GM18505 (cell line): ENCODE measurements at regions not wholly inside any gene's neighbourhood (a gene's known extent, or its start where the extent isn't known, plus 50 kb on each side); places are given as distances from the start of the nearest gene placed in this dataset.
"Not testable (repeated sequence)": the region's sequence is repeated elsewhere in the genome, so short reads cannot be mapped to it uniquely, and the experiment has no call there.

Experiments used
- ATAC-seq: cut with Tn5 transposase; IDR thresholded peaks from one replicate; pipeline ENCODE4 v1.9.1; 2021; ENCODE audit not compliant: unreplicated experiment
- POLR2A ChIP-seq: IDR thresholded peaks from 4 replicates; pipeline ENCODE4 v1.6.1; 2011; ENCODE audit warnings: borderline replicate concordance; ENCODE audit not compliant: insufficient read depth, insufficient read length; ENCODE audit errors: extremely low read depth

DNA sequence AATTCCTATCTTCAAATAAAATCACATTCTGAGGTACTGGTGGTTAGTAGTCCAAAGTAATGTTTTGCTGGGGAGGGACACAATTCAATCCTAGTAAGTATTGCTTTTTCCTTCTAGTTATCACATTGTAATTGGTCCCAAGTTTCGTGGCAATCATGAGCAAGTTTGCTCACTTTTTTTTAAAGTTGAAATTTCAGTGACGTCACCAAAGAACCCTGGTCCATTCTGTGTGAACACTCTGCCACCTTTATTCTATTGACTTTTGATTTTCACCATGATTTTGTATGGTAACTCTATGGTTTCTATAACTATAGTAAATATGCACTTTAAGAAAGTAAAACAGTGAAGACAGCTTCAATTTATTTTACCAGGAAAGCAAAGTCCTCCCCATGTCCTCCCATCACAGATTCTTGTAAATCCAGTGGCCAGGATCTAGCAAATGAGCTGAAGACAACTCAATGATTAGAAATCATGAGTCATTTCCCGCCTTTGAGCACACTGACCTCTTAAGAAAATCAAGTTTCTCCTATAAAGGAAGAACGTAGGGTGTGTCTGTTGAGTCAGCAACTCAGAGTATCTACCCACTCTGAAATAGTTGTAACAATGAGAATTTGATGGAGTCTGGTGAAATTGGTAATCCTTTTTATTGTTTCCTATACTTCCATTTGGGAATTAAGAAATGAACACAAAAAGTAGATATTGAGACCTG lies 1306.6 kb upstream of the PABPC4L start:
- TF ChIP-seq POLR2A: no peak
- ATAC-seq: no peak

DNA sequence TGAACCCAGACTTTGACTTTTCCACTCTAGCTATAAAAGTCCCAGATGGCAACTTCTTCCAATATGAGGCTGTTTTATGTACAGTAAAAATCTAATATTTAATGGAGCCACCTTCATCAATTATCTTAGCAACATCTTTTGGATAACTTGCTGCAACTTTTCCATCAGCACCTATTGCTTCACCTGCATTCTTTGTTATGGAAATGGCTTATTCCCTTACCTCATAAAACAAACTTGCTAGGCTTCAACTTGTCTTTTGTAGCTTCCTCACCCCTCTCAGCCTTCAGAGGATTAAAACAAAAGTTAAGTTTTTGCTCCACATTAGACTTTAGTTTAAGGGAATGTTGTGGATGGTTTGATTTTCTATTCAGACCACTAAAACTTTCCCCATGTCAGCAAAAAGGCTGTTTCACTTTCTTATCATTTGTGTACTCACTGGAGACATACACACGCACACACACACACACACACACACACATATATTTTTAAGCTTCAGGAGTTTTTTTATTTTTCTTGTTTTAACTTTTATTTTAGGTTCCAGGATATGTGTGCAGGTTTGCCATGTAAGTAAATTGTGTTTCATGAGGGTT lies 1296.1 kb upstream of the PABPC4L start:
- TF ChIP-seq POLR2A: no peak
- ATAC-seq: no peak

GRCh38 chr4:135492439-135492838 lies 1290.8 kb upstream of the PABPC4L start:
- ATAC-seq: no peak
- TF ChIP-seq POLR2A: no peak

DNA sequence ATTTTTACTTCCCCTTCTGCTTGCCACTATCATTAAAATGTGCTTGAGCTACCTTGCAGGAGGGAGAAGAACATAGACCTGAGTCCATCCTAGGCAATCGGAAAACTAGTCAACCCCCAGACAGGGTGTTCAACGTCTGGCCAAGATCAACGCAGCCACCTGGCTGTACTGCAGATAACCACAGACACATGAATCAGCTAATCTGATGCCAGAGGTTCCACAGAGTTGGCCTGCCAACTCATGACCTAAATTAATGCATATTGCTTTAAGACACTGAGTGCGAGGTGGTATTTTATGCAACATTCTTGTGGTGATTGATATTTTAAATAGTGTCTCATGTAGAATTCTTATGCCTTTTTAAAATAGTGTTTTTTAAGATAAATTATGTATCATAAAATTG lies 1283.8 kb upstream of the PABPC4L start:
- no peak for TF ChIP-seq POLR2A
- ATAC-seq: no peak

GRCh38 chr4:135476272-135476671 lies 1274.7 kb upstream of the PABPC4L start:
- no peak for TF ChIP-seq POLR2A
- no peak for ATAC-seq

GRCh38 chr4:135464311-135464710 lies 1262.7 kb upstream of the PABPC4L start:
- TF ChIP-seq POLR2A: no peak
- no peak for ATAC-seq

DNA sequence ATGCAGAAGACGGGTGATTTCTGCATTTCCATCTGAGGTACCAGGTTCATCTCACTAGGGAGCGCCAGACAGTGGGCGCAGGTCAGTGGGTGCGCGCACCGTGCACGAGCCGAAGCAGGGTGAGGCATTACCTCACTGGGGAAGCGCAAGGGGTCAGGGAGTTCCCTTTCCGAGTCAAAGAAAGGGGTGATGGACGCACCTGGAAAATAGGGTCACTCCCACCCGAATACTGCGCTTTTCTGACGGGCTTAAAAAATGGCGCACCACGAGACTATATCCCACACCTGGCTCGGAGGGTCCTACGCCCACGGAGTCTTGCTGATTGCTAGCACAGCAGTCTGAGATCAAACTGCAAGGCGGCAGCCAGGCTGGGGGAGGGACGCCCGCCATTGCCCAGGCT lies 1246.0 kb upstream of the PABPC4L start:
- not testable (repeated sequence) for ATAC-seq

DNA sequence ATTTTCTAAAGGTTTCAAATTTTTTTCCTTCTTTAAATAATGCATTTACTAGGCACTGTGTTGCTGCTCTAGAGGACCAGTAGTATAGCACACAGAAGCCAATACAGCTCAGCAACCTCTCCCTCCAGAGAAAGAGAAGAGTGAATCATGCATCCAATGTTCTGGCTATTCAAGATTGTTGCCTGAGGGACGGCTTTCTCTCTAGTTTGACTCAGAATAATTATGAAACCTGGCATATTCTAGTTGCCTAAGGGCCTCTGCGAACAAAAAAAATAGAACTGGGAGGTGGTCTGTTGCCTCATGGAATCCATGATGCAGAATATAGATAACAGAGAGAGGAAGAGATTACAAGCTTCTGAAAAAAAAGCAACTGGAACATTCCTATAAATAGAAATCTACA lies 1233.3 kb upstream of the PABPC4L start:
- no peak for ATAC-seq
- no peak for TF ChIP-seq POLR2A

DNA sequence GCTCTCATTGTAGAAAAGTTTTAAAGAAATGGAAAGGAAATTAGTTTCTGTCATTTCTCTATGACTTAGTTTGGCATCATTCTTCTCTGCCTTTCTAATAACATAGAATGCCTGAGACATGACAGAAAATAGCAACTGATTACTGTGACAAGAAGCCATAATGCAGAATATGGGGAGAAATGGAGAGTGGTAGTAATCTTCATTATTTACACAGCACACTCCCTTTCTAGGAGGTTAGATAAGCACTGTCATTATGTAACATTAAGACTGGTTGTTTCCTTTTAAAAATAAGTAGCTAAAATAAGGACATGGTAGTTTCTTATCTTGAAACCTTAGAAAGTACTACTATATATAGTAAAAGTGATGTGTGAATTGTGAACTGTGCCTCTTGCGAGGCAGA lies 1227.9 kb upstream of the PABPC4L start:
- no peak for TF ChIP-seq POLR2A

DNA sequence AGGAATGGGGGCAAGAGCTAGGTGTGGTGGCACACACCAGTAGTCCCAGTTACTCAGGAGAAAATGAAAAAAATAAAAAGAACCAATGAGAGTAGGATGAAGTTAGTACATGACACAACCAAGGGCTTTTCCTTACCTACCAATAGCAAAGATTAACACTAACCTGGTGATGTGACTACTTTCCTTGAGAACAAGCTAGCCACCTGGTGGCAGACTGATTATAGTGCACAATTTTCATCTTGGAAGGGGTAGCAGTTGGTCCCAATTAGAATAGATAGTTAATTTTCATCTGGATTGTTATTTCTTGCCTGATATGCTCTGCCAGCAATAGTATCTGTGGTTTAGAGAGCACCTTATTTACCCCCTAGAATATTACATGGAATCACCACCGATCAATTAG lies 1216.8 kb upstream of the PABPC4L start:
- ATAC-seq: peak; percentile 66
- TF ChIP-seq POLR2A: no peak

More for the DNA sequence above, 1227.9 kb upstream of the PABPC4L start:
- no peak for ATAC-seq

DNA sequence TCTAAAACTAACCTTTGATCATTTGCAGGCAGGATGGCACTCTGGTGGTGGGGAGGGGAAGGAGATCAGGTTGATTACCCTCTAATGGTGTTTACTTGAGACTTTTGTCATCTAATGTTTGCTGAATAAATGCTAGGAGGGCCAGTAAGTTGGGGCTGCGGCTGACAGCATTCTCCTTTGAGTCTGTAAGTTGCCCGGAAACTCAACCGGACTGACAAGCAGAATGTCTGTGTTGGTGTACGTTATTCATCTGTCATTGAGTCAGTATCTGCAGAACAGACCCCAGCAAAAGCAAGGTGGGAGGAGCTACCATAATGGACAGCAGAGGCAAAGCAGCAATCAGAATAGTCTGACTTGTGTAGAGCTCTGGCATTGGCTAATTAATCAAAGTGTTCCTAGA lies 1210.6 kb upstream of the PABPC4L start:
- ATAC-seq: no peak
- no peak for TF ChIP-seq POLR2A

DNA sequence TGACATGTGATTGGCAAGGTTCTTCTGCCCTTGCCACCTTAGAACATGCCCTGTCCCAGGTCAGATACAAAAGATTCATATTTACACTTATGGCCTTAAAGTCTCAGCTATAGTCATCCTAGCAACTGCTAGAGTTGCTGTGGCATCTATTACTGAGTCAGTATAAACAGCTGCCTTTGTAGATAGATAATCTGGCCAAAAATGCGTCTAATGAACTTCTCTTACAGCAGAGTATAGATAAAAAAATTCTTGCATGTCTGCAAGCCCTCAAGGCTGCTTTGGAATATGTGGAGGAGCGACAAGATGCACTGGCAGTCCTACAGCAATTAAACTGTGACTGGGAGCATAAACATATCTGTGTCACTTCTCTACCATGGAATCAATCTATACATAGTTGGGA lies 1209.7 kb upstream of the PABPC4L start:
- no peak for TF ChIP-seq POLR2A
- no peak for ATAC-seq

DNA sequence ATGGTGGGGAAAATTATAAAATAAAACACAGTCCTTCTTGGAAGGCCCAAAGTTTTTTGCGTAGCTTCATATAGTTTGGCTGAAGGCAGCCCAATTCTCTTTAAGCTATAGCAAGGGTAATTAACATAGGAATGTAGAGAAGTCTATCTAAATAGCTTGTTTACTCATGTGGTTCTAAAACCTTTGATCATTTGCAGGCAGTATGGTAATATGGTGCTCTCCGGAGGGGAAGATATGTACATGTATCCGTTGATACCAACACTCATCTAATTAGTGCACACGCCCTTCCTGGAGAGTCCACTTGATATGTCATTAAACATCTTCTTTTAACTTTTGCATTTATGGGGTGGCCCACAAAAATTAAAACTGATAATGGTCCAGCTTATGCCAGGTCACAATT lies 1207.7 kb upstream of the PABPC4L start:
- not testable (repeated sequence) for ATAC-seq

GRCh38 chr4:135408109-135408508 lies 1206.5 kb upstream of the PABPC4L start:
- no peak for ATAC-seq
- no peak for TF ChIP-seq POLR2A

GRCh38 chr4:135406597-135406996 lies 1205.0 kb upstream of the PABPC4L start:
- ATAC-seq: not testable (repeated sequence)
